SW480 (cell line): ENCODE measurements at regions not wholly inside any gene's neighbourhood (a gene's known extent, or its start where the extent isn't known, plus 50 kb on each side); places are given as distances from the start of the nearest gene placed in this dataset.
A peak's percentile ranks its signal among the peaks of the same experiment; 100 is the strongest.
"Not testable (repeated sequence)": the region's sequence is repeated elsewhere in the genome, so short reads cannot be mapped to it uniquely, and the experiment has no call there.

Experiments
- DNase-seq: peaks from one replicate; pipeline ENCODE4 v3.0.0-alpha.2; 2016; ENCODE audit warnings: low spot score

- no peak for DNase-seq
Observed at GRCh38 chr3:157920822-157921700, 185.2 kb downstream of the SHOX2 start.

- DNase-seq: no peak
Observed at GRCh38 chr3:157919319-157919887, 186.8 kb downstream of the SHOX2 start.

GRCh38 chr3:157918402-157918801, 187.8 kb downstream of the SHOX2 start:
- no peak for DNase-seq

GRCh38 chr3:157916672-157917071, 189.5 kb downstream of the SHOX2 start:
- no peak for DNase-seq

GRCh38 chr3:157914882-157915281, 191.3 kb downstream of the SHOX2 start:
- DNase-seq: peak; percentile 9

- DNase-seq: no peak
Observed at GRCh38 chr3:157913741-157914150, 192.5 kb downstream of the SHOX2 start.

- DNase-seq: no peak
Observed at GRCh38 chr3:157912514-157913451, 193.4 kb downstream of the SHOX2 start.

- peak; percentile 6 for DNase-seq
Observed at GRCh38 chr3:157906627-157907026, 199.6 kb downstream of the SHOX2 start.

GRCh38 chr3:157905885-157906284, 200.3 kb downstream of the SHOX2 start:
- DNase-seq: no peak

GRCh38 chr3:157902680-157903079, 203.5 kb downstream of the SHOX2 start:
- DNase-seq: not testable (repeated sequence)

- no peak for DNase-seq
Observed at GRCh38 chr3:157888040-157888439, 218.2 kb downstream of the SHOX2 start.

GRCh38 chr3:157876556-157876955, 229.7 kb downstream of the SHOX2 start:
- DNase-seq: no peak

GRCh38 chr3:157872902-157873301, 233.3 kb downstream of the SHOX2 start:
- DNase-seq: no peak

GRCh38 chr3:157871838-157872460, 234.3 kb downstream of the SHOX2 start:
- DNase-seq: no peak

- no peak for DNase-seq
Observed at GRCh38 chr3:157871248-157871647, 235.0 kb downstream of the SHOX2 start.

- DNase-seq: no peak
Observed at GRCh38 chr3:157868946-157869345, 237.3 kb downstream of the SHOX2 start.

GRCh38 chr3:157868196-157868595, 238.0 kb downstream of the SHOX2 start:
- DNase-seq: no peak

GRCh38 chr3:157865352-157866000, 240.7 kb downstream of the SHOX2 start:
- DNase-seq: peak; percentile 35

- no peak for DNase-seq
Observed at GRCh38 chr3:157861076-157861765, 245.0 kb downstream of the SHOX2 start.

GRCh38 chr3:157859541-157859940, 246.7 kb downstream of the SHOX2 start:
- DNase-seq: no peak

GRCh38 chr3:157858821-157859220, 247.4 kb downstream of the SHOX2 start:
- no peak for DNase-seq
